Muscle of leg (tissue), 3 donors: ENCODE measurements at regions not wholly inside any gene's neighbourhood (a gene's known extent, or its start where the extent isn't known, plus 50 kb on each side); places are given as distances from the start of the nearest gene placed in this dataset.

Experiments used
- DNase-seq: peaks from one replicate; pipeline ENCODE4 v3.0.0; 2013
- H3K27ac ChIP-seq: one replicate; pipeline ENCODE4 v1.5.1; 2013; ENCODE audit warnings: mild to moderate bottlenecking, low read length, control low read depth
- H3K27me3 ChIP-seq: one replicate; pipeline ENCODE4 v1.6.1; 2013; ENCODE audit warnings: low read length; ENCODE audit not compliant: control insufficient read depth, insufficient read depth
- H3K36me3 ChIP-seq: one replicate; pipeline ENCODE4 v1.6.1; 2013; ENCODE audit warnings: low read length; ENCODE audit not compliant: control insufficient read depth, insufficient read depth
- H3K4me1 ChIP-seq: one replicate; pipeline ENCODE4 v1.6.1; 2013; ENCODE audit warnings: low read length; ENCODE audit not compliant: control insufficient read depth, insufficient read depth
- H3K4me3 ChIP-seq: one replicate; pipeline ENCODE4 v1.5.1; 2013; ENCODE audit warnings: low read length, control low read depth
- H3K9me3 ChIP-seq: replicated peaks from 2 replicates; pipeline ENCODE4 v1.6.1; 2013; ENCODE audit warnings: low read depth, low read length; ENCODE audit not compliant: control insufficient read depth
- WGBS: methylation state at CpG from one replicate; pipeline ENCODE4 v1.1.5; 2013; ENCODE audit warnings: missing lambda C conversion rate; ENCODE audit not compliant: insufficient coverage; 5-methylcytosine and 5-hydroxymethylcytosine counted together

DNA sequence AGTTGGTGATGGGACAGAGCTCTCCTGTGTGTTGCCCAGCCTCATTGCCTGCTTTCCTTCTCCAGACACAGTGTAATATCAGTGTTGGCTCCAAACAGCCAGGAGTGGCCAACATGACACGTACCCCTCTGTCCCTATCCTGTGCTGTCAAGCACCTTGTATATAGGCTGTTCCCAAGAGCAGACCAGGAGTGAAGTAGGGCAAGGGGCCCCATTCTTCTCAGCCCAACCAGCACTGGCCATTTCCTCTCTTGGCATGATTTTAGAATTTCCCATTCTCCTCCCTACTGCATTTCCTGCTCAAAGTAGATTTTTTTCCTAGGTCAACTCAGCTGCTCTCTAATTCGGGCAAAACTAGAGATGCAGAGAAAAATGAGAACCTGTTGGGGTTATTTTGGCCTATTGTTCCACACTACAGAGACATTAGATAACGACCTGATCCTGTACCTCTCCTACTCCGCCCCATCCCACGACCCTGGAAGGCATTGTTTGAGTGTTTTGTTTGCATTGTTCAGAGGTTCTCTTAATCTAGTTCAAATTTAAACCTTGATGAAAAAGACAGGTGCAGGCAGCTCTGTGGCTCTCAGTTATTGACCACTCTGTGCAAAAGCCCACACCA, 95.6 kb downstream of the RASSF10 start:
- peak; percentile 18 for DNase-seq
- peak overlapping the region; percentile 52 for H3K27ac ChIP-seq
- WGBS, result no CpG with 5 or more reads among the region's 5 CpGs
- H3K9me3 ChIP-seq, result peaks cover 4% of the 10 kb centered on the region
- peaks cover 12% of the 10 kb centered on the region for H3K4me1 ChIP-seq
- no peaks in the 10 kb centered on the region for H3K27me3 ChIP-seq
- H3K4me3 ChIP-seq, result no peak overlapping the region
- no peaks in the 10 kb centered on the region for H3K36me3 ChIP-seq

DNA sequence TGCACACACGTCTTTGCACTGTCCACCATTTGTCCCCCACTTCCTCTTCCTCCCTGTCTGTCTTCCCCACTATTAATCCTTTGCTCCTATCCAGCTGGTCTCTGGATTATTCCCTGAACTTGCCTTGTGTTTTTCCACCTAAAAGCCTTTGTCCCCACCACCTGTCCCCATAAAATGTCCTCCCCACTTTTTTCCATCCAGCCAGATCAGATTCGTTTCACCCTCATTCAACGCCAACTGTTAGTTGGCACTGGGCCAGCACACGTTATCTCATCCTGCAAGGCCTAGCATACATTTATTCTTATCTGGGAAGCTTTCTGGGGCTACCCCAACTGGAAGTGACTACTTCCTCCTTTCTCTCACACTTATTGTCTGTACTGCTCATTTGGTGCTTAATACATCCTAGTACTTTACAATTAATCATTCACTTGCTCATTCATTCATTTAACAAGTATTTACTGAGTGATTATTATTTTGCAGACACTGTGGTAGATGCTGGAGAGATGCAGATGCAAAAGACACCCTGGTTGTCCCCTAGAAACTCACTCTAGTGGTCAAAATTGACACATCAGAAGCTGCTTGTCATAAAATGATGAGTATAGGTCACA, 96.2 kb downstream of the RASSF10 start:
- peaks cover 4% of the 10 kb centered on the region for H3K9me3 ChIP-seq
- 40% methylated on average over 4 of the region's 4 CpGs for WGBS
- peak; percentile 65 for DNase-seq

DNA sequence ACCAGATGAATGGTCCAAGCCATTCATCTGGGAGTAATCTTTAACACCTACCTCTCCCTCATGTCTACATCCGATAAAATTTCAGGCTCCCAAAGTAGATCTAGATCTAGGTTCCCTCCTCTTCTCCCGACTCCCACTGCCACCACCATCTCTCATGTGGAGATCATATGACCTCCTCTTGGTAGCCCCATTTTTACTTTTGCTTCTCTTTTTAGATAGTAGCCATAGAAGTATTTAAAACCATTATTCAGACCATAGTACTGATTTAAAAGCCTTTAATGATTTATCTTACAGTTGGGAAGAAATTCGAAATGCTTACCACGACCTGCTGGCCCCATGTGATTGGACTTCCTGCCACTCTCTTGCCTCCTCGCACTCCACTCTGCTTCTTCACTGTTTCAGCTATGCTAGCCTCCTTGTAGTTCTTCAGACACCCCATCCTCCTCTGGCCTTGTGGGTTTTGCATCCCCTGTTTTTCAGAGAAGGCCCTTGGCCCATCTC, 98.5 kb downstream of the RASSF10 start:
- H3K9me3 ChIP-seq, result peaks cover 4% of the 10 kb centered on the region
- H3K4me3 ChIP-seq, result no peak overlapping the region
- no peak for DNase-seq
- H3K36me3 ChIP-seq, result no peaks in the 10 kb centered on the region
- H3K27me3 ChIP-seq, result no peaks in the 10 kb centered on the region
- 83% methylated on average over 3 of the region's 5 CpGs for WGBS
- peaks cover 18% of the 10 kb centered on the region for H3K4me1 ChIP-seq
- no peak overlapping the region for H3K27ac ChIP-seq

More for the DNA sequence above, 96.2 kb downstream of the RASSF10 start:
- Histone ChIP-seq H3K36me3 (no peaks in the 10 kb centered on the region), H3K4me1 (peaks cover 12% of the 10 kb centered on the region), H3K27me3 (no peaks in the 10 kb centered on the region), H3K4me3 (no peak overlapping the region), H3K27ac (peak overlapping the region; percentile 52)

DNA sequence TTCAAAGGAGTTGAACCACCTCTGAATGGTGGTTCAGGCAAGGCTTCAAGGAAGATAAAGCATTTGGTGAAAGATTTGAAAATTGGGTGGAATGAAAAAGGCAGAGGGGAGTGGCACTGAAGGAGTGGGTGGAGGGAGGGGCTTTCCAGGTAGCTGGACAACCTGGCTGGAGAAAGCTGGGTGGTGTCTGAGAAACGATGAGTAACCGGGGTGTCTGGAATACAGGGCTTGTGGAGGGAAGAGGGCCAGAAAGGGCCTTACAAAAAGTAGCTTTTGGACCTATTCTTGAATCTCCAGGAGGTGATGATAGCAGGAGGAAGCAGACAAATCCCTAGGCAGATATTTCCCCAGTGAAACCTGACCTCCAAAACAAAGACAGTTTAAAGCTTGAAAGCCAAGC, 99.3 kb downstream of the RASSF10 start:
- 86% methylated on average over 2 of the region's 2 CpGs for WGBS
- Histone ChIP-seq H3K27me3 (no peaks in the 10 kb centered on the region), H3K4me1 (peaks cover 18% of the 10 kb centered on the region), H3K4me3 (no peak overlapping the region), H3K9me3 (peaks cover 4% of the 10 kb centered on the region), H3K27ac (no peak overlapping the region), H3K36me3 (no peaks in the 10 kb centered on the region)
- no peak for DNase-seq

DNA sequence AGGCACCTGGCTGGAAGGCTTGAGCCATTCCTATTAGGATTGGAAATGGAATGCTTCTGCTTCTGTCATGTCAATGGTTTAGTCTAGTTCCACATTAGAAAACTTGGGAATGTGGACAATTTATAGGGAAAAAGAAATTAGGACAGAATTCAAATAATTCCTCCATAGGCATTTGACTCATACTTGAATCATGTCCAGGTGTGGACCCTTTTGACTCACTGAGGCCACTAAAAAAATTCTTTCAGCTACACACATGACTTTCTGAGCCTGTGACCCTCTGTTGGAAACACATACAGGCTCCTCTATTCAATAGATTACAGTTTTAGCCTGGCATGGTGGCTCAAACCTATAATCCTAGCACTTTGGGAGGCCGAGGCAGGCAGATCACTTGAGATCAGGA, 100.5 kb downstream of the RASSF10 start:
- WGBS, result 100% methylated on average over 1 of the region's 1 CpG
- Histone ChIP-seq H3K27me3 (no peaks in the 10 kb centered on the region), H3K27ac (no peak overlapping the region), H3K36me3 (no peaks in the 10 kb centered on the region), H3K4me1 (peaks cover 17% of the 10 kb centered on the region), H3K4me3 (no peak overlapping the region), H3K9me3 (peaks cover 4% of the 10 kb centered on the region)
- no peak for DNase-seq

DNA sequence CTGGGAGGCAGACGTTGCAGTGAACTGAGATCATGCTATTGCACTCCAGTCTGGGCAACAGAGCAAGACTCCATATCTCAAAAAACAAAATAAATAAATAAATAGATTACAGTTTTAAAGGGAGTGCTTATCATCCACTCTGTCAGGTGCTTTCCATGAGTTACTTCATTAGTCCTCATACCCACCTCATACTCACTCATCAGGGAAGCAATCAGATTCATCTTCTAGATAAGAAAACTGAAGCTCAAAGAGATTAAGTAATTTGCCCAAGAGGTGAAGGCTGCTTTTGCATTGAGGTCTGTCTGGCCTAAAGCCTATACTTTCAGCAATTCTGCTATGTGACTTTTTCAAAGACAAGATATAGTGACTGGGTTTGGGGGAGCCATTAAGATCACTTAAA, 101.0 kb downstream of the RASSF10 start:
- Histone ChIP-seq H3K9me3 (peaks cover 4% of the 10 kb centered on the region), H3K4me1 (peaks cover 14% of the 10 kb centered on the region), H3K36me3 (no peaks in the 10 kb centered on the region), H3K27me3 (no peaks in the 10 kb centered on the region), H3K27ac (no peak overlapping the region), H3K4me3 (no peak overlapping the region)
- no CpG with 5 or more reads among the region's 1 CpG for WGBS
- no peak for DNase-seq

DNA sequence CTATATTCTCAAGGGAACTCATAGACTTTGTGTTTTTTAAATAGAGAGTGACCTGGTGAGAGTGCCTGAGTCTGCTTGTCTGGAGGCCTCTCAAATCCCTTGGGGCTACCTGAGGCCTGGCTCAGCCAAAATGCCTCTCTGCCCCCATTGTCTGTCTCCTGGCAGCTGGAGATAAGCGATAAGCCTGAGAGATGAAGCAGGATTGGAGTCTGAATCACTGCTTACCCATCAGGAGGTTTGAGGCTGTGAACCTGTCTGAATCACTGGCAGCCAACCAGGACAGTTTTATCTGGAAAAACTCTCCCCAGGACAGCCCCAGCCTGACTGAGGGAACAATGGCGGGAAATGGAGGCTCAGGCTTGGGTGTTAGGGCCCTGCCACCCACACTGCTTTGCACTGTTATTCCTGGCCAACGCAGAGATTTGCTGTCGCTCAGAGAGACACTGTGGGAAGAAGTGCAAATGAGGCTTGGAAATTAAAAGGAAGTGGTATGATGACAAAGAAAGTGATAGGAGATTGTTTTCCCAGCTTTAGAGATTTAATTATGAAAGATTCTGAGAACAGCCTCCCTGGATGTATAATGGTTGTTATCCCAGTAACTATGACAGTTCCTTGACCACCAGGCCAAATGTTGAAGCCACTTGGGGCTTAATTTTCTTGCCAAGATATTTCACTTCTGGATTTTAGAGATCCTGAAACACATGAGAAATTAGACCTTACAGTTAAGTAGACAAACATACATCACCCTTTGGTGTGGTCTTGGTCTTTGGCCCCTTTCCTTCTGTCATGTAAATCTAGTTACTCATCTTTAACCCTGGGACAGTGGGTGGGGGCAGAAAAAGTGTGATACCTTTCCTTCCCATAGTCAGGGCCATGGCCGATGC, 102.1 kb downstream of the RASSF10 start:
- Histone ChIP-seq H3K4me1 (peaks cover 9% of the 10 kb centered on the region), H3K27me3 (no peaks in the 10 kb centered on the region), H3K27ac (peak overlapping the region; percentile 5), H3K36me3 (no peaks in the 10 kb centered on the region), H3K9me3 (peaks cover 4% of the 10 kb centered on the region), H3K4me3 (no peak overlapping the region)
- DNase-seq, result peak; percentile 64
- 55% methylated on average over 5 of the region's 5 CpGs for WGBS

DNA sequence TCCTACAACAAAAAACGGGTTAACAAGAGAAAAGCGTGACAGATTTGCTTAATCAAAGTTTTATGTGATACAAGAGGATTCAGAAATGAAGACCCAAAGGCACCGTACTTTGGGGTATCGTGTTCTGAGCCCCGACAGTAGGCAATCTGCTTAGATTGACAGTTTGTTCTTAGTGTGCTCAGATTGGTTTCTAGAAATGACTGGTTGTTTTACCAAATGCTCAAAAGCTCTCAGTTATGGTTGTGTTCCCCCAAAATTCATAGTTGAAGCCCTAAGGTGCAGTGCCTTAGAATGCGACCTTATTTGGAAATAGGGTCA, 102.7 kb downstream of the RASSF10 start:
- H3K27me3 ChIP-seq, result no peaks in the 10 kb centered on the region
- H3K27ac ChIP-seq, result no peak overlapping the region
- 68% methylated on average over 3 of the region's 6 CpGs for WGBS
- no peak overlapping the region for H3K4me3 ChIP-seq
- H3K36me3 ChIP-seq, result no peaks in the 10 kb centered on the region
- peaks cover 4% of the 10 kb centered on the region for H3K9me3 ChIP-seq
- DNase-seq, result no peak
- H3K4me1 ChIP-seq, result peaks cover 9% of the 10 kb centered on the region

DNA sequence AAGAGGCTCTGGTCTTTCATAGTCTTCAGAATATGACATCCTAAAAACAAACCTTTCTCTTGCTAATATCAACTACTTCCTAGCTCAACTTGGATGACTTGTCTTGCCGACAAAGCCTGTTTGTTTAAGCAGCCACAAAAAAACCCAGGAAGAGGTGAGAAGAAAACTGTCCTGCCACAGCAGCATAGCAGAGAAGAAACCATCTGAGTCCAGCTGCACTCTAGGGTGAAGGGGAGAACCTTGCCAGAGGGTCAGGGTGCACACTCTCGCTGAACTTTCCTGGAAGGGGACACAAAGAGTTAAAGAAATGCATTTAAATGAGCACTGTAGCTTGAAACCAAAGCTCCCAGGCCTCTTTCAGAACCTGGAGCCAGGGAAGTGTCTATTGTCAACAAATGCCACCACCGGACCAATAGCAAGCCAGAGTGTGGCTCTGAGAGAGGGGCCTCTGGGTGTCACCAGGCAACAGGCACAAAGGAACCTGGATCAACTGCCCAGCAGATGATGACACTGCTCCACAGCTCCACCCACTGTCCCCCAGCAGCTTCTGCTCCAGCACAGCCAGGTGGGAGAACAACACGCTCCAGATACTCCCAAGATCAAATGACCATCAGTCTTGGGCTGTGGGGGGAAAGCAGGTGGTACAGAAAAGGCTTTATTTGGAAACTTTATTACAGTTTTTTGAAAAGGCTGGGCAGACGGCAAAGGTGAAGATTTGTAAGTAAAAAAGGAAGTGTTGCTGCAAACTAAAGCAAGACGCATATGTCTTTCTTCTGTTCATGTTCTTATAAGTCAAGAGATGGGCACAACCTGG, 105.7 kb downstream of the RASSF10 start:
- H3K9me3 ChIP-seq, result no peaks in the 10 kb centered on the region
- DNase-seq, result peak; percentile 25
- H3K4me1 ChIP-seq, result peaks cover 9% of the 10 kb centered on the region
- H3K4me3 ChIP-seq, result no peak overlapping the region
- no peaks in the 10 kb centered on the region for H3K36me3 ChIP-seq
- H3K27ac ChIP-seq, result no peak overlapping the region
- no peaks in the 10 kb centered on the region for H3K27me3 ChIP-seq
- WGBS, result 71% methylated on average over 4 of the region's 6 CpGs

DNA sequence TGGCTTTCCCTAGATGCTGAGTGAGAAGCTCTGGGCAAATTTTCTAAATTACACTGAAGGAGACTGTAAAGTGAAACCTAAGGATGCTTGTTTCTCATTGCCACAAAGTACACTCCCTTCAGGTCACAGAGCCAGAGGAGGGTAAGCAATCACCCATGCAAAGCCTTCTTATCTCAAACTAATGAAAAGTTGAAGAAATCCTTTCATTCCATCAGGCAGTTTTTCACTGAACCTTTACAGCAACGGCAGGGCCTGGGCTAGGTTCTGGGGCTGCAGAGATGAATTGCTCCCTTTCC, 106.2 kb downstream of the RASSF10 start:
- DNase-seq, result no peak
- Histone ChIP-seq H3K9me3 (no peaks in the 10 kb centered on the region), H3K36me3 (no peaks in the 10 kb centered on the region), H3K27ac (no peak overlapping the region), H3K27me3 (no peaks in the 10 kb centered on the region), H3K4me1 (peaks cover 9% of the 10 kb centered on the region), H3K4me3 (no peak overlapping the region)
- WGBS, result 29% methylated on average over 1 of the region's 1 CpG
